Progenitor cell of endocrine pancreas (in vitro differentiated cells): ENCODE measurements at regions not wholly inside any gene's neighbourhood (a gene's known extent, or its start where the extent isn't known, plus 50 kb on each side); places are given as distances from the start of the nearest gene placed in this dataset.
"Not testable (repeated sequence)": the region's sequence is repeated elsewhere in the genome, so short reads cannot be mapped to it uniquely, and the experiment has no call there.

Experiments
- DNase-seq: peaks from one replicate; pipeline ENCODE4 v3.0.0; 2021; ENCODE audit warnings: low spot score; ENCODE audit not compliant: unreplicated experiment
- H3K27ac Mint-ChIP-seq: 2 replicates; pipeline ENCODE4 v1.8.0; 2021; ENCODE audit warnings: mild to moderate bottlenecking, moderate library complexity, mixed read lengths
- H3K27me3 Mint-ChIP-seq: 2 replicates; pipeline ENCODE4 v1.8.0; 2021; ENCODE audit warnings: mixed read lengths
- H3K36me3 Mint-ChIP-seq: 2 replicates; pipeline ENCODE4 v1.8.0; 2022; ENCODE audit warnings: mixed read lengths; ENCODE audit not compliant: insufficient read depth
- H3K4me1 Mint-ChIP-seq: 2 replicates; pipeline ENCODE4 v1.8.0; 2021; ENCODE audit warnings: low read depth, mixed read lengths
- H3K4me3 Mint-ChIP-seq: 2 replicates; pipeline ENCODE4 v1.8.0; 2021; ENCODE audit warnings: low read depth, mild to moderate bottlenecking, moderate library complexity, mixed read lengths
- H3K9me3 Mint-ChIP-seq: 2 replicates; pipeline ENCODE4 v1.8.0; 2021; ENCODE audit warnings: low read depth, mixed read lengths
- TF ChIP-seq, protein P1 (sequence below): fragments of 200-600 bp; sonication (generic); IDR thresholded peaks from one replicate; pipeline ENCODE4 v1.5.0; 2021; ENCODE audit warnings: antibody characterized with exemption, mild to moderate bottlenecking; ENCODE audit not compliant: unreplicated experiment

DNA sequence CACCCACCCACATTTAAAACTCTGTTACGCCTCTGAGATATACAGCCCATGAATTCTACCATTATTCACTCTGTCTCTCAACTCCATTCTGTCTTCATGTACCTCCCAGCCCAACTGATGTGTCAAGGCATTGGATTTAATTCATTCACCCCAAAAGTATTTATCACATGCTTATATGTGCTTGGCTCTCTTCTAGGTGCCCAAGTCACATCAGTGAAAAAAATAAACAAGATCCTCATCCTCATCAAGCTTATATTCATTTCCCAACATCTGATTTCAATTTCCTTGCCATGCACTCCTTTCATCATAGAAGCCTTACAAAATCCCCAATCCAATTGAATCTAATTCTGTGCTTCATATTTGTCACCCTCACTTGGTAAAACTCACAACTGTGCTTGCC lies 967.6 kb downstream of the LTN1 start:
- no peaks in the 10 kb centered on the region for H3K27me3 Mint-ChIP-seq
- no peak for DNase-seq
- TF ChIP-seq, protein P1, sequence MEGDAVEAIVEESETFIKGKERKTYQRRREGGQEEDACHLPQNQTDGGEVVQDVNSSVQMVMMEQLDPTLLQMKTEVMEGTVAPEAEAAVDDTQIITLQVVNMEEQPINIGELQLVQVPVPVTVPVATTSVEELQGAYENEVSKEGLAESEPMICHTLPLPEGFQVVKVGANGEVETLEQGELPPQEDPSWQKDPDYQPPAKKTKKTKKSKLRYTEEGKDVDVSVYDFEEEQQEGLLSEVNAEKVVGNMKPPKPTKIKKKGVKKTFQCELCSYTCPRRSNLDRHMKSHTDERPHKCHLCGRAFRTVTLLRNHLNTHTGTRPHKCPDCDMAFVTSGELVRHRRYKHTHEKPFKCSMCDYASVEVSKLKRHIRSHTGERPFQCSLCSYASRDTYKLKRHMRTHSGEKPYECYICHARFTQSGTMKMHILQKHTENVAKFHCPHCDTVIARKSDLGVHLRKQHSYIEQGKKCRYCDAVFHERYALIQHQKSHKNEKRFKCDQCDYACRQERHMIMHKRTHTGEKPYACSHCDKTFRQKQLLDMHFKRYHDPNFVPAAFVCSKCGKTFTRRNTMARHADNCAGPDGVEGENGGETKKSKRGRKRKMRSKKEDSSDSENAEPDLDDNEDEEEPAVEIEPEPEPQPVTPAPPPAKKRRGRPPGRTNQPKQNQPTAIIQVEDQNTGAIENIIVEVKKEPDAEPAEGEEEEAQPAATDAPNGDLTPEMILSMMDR: no peak
- H3K27ac Mint-ChIP-seq: no peak overlapping the region
- no peak overlapping the region for H3K4me3 Mint-ChIP-seq
- peaks cover 4% of the 10 kb centered on the region for H3K9me3 Mint-ChIP-seq
- H3K4me1 Mint-ChIP-seq: no peaks in the 10 kb centered on the region
- no peaks in the 10 kb centered on the region for H3K36me3 Mint-ChIP-seq

DNA sequence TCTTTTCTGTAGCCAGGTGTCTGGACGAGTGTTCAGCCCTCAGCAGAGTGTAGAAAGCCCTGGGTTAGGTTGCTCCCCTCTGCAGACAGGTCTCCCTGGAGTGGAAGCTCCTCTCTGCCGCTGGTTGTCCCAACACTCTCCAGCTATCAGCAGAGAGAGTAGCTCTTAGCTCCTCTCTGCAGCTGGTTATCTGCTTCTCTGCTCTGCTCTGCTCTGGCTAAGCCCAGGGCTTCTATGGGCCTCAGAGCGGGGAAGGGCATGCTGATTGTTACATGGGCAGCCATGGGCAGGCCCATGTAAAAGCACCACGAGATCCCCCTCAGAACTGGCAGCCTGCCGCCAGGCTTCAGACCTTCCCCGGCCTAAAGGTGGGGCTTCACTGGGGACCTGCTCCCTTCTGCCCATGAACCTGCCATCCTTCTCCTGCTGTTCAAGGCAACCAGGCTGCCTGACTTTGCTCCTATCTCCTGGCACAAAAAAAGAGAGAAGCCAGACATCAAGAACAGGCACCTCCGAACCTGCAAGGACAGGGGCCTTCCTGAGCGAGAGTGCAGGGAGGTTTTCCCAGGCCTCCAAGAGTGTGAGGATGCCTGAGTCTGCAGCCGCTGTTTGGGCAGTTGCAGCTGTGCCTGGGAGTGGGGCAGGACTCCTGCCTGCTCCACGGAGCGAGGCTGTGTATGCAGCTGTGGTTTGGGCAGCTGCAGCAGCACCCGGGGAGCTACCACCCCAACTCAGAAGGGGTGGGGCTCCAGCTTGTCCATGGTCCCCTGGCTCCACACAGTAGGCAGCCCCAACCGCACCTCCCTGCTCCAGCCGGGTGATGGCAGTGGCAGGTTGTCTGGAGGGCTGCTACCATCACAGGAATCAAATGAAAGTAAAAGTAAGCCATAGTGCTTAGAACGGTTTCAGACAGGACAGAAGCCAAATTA lies 973.7 kb downstream of the LTN1 start:
- no peak for DNase-seq
- Mint-ChIP-seq H3K27me3 (peaks cover 3% of the 10 kb centered on the region), H3K36me3 (no peaks in the 10 kb centered on the region), H3K4me3 (no peak overlapping the region), H3K9me3 (no peaks in the 10 kb centered on the region), H3K4me1 (peaks cover 2% of the 10 kb centered on the region), H3K27ac (no peak overlapping the region)
- TF ChIP-seq, protein P1: peak; percentile 16

DNA sequence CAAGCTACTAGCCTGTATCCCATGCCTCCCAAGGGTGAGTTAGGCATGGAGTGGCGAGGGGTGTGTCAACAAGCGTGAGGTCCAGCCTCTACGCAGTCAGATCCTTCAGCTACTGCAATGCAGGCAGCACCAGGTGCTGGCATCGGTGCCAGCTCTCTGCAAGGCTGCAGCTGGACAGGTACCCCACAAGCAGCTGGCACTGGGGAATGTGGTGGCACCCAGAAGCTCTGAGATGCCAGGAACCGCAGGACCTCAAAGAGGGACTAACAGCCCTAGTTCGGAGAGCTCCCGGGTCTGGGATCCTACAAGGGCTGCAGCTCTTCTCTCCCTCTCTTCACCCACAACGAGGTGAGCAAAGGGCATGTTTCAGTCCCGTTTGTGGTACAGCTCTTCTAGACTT lies 974.5 kb downstream of the LTN1 start:
- Mint-ChIP-seq H3K27me3 (peaks cover 3% of the 10 kb centered on the region), H3K36me3 (no peaks in the 10 kb centered on the region), H3K9me3 (no peaks in the 10 kb centered on the region), H3K27ac (no peak overlapping the region), H3K4me3 (no peak overlapping the region), H3K4me1 (peaks cover 4% of the 10 kb centered on the region)
- no peak for DNase-seq
- TF ChIP-seq, protein P1: no peak

DNA sequence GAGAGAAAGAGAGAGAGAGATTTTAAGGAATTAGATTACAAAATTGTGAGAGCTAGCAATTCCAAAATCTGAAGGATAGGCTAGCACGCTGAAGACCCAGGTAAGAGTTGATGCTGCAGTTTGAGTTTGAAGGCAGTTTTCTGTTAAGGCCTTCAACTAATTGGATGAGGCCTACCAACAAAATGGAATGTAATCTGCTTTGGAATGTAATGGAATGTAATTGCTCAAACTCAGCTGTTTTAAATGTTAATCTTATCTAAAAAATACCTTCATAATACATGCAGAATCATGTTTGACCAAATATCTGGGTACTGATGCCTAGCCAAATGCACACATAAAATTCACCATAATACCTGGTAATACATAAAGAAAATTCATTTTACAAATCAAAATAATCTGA lies 976.1 kb downstream of the LTN1 start:
- Mint-ChIP-seq H3K4me3 (no peak overlapping the region), H3K27me3 (peaks cover 3% of the 10 kb centered on the region), H3K27ac (no peak overlapping the region), H3K36me3 (no peaks in the 10 kb centered on the region), H3K9me3 (no peaks in the 10 kb centered on the region), H3K4me1 (peaks cover 12% of the 10 kb centered on the region)
- no peak for DNase-seq
- TF ChIP-seq, protein P1: no peak

DNA sequence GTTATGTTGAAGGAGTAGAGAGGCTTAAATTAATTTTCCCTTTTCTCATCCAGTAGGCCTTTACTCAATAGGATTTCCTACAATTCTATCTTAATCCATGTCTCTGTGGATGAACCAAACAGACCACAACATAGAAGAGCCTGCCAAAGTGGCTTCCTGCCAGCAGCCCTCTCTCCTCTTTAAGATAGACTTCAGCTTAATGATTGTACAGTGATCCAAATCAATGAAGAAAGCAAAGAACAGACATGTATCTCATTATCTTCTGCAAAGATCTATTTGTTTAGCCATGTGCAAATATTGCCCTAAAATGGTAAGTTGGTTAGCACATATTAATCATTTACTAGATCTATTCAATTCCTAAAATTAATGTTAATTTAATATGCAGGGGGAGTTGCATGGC lies 979.6 kb downstream of the LTN1 start:
- not testable (repeated sequence) for DNase-seq, H3K9me3 Mint-ChIP-seq, H3K4me3 Mint-ChIP-seq, H3K36me3 Mint-ChIP-seq, H3K27me3 Mint-ChIP-seq
- peaks cover 15% of the 10 kb centered on the region for H3K4me1 Mint-ChIP-seq
- peak overlapping the region; percentile 33 for H3K27ac Mint-ChIP-seq

DNA sequence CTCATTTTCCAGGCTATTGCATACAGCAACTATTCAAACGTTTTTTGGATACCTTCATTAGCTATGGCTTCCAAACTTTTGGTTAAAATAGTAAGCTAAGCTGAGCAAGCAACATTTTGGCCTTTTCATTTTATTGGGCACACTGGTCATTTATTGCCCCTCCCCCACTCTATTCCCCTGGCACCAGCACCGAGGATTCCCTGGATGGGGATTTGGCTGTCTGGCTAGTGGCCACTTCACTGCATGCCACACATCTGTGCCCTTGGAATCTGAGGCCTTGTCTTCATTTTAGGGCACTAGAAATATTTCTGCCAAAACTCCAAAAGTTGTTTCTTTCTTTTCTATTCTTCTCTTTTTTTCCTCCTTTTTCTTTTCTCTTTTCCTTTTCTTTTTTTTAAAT lies 980.7 kb downstream of the LTN1 start:
- H3K36me3 Mint-ChIP-seq, H3K4me3 Mint-ChIP-seq, DNase-seq, H3K9me3 Mint-ChIP-seq, H3K27me3 Mint-ChIP-seq: not testable (repeated sequence)
- Mint-ChIP-seq H3K4me1 (peaks cover 15% of the 10 kb centered on the region), H3K27ac (peak overlapping the region; percentile 47)

DNA sequence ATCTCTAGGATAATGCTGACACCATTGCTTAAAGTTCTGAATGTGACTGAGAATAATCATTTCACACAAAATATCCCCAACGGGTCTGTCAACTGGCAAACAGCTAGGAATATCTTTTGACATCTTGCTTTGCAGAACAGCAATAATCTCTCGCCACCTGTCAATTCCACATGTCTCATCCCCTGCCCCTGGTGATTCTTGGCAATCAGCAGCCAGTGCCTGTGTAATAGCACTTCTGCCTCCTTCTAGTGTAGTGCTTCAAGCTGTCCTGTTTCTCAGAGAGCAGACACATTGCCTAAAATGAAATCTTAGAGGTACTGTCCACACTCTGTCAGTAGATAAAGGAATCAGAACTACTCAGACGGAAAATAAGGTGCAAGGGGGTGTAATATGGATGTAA lies 984.4 kb downstream of the LTN1 start:
- H3K27ac Mint-ChIP-seq: peak overlapping the region; percentile 42
- H3K9me3 Mint-ChIP-seq, H3K27me3 Mint-ChIP-seq, H3K4me3 Mint-ChIP-seq, DNase-seq, H3K36me3 Mint-ChIP-seq: not testable (repeated sequence)
- peaks cover 11% of the 10 kb centered on the region for H3K4me1 Mint-ChIP-seq

DNA sequence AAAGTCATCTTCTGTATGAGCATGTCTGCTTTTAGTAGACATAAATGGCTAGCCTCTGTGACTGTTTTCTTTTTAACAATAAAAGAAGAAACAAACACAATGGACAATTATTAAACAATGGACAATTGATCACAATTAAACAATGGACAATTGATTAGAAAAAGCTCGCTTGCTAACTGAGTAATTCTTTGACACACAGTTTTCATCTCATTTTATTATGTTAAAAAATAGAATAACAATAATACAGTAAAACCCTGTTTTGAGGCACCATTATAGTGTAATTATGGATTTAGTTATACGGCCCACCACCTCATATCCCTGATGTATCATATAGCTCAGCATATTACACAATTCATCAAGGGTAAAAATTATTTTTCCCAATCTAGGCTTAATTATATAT lies 989.0 kb downstream of the LTN1 start:
- H3K27me3 Mint-ChIP-seq, H3K4me1 Mint-ChIP-seq, H3K4me3 Mint-ChIP-seq, DNase-seq, H3K9me3 Mint-ChIP-seq, H3K27ac Mint-ChIP-seq, H3K36me3 Mint-ChIP-seq: not testable (repeated sequence)

DNA sequence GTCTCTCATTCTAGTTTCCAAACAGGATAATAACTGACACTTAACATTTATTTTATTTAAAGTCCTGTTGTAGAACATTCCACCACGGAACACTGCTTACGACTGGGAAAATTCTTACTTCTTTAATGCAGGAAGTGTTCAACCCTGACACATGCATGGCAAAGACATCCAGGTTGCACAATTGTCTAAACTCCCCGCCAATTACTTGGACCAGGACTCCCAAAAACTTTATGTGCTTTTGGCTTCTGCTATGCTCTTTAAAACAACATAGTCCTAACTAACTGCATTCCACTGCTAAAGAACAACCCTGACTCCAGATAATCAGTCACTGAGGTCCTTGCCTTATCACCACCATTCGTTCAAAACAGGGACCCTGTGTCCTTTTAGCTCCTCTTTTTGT lies 995.8 kb downstream of the LTN1 start:
- H3K9me3 Mint-ChIP-seq, DNase-seq, H3K4me1 Mint-ChIP-seq, H3K36me3 Mint-ChIP-seq, H3K27ac Mint-ChIP-seq, H3K4me3 Mint-ChIP-seq, H3K27me3 Mint-ChIP-seq: not testable (repeated sequence)
